Esophagus muscularis mucosa (tissue), 3 donors: ENCODE measurements at regions not wholly inside any gene's neighbourhood (a gene's known extent, or its start where the extent isn't known, plus 50 kb on each side); places are given as distances from the start of the nearest gene placed in this dataset.

Experiments
- POLR2A ChIP-seq: fragments of 450-650 bp; IDR thresholded peaks from one replicate; pipeline ENCODE4 v1.6.1; 2017; ENCODE audit warnings: antibody characterized with exemption, moderate library complexity, mild to moderate bottlenecking, low read depth
- POLR2AphosphoS5 ChIP-seq, 2 donors: sonication (generic); formaldehyde crosslinking; IDR thresholded peaks; one replicate each; pipeline ENCODE4 v1.6.1; 2017; ENCODE audit warnings: antibody characterized with exemption in 2 of 2
- TF ChIP-seq, protein P1 (sequence below), 3 experiments: fragments of 200-600 bp in 2 of 3; fragments of 450-650 bp in 1 of 3; sonication (generic) in 2 of 3; IDR thresholded peaks; one replicate each; pipeline ENCODE4 v1.5.1; 2017 to 2019; ENCODE audit warnings: antibody characterized with exemption in 3 of 3, mild to moderate bottlenecking in 2 of 3, moderate library complexity in 1 of 3

DNA sequence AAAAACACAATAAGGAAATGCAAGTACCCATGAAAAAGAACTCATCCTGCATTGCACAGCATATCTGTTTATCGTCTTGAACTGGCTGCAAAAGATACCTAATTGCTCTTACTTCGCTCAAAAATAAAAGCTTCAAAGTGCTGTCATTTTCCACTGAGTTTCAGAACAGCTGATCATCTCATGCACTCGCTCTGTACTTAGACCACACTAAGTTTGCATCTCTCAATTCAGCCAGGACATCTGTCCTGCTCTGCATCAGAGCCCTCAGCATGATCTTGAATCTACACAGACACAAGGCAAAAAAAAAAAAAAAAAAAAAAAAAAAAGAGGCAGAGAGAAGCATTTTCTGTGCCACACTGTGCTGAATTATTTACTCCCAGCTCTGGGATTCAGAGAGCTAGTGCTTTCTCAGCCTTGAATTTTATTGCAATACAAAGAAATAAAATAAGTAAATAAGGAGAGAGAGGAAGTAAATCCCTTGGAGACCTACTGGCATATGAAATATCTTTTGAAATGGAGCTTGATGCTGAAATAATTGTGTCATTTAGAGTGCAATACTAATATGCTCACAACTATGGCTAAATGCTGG is 81.3 kb downstream of the PPP1R2C start:
- TF ChIP-seq, protein P1, sequence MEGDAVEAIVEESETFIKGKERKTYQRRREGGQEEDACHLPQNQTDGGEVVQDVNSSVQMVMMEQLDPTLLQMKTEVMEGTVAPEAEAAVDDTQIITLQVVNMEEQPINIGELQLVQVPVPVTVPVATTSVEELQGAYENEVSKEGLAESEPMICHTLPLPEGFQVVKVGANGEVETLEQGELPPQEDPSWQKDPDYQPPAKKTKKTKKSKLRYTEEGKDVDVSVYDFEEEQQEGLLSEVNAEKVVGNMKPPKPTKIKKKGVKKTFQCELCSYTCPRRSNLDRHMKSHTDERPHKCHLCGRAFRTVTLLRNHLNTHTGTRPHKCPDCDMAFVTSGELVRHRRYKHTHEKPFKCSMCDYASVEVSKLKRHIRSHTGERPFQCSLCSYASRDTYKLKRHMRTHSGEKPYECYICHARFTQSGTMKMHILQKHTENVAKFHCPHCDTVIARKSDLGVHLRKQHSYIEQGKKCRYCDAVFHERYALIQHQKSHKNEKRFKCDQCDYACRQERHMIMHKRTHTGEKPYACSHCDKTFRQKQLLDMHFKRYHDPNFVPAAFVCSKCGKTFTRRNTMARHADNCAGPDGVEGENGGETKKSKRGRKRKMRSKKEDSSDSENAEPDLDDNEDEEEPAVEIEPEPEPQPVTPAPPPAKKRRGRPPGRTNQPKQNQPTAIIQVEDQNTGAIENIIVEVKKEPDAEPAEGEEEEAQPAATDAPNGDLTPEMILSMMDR (IDR thresholded peaks at IDR 0.05), result no peak
- TF ChIP-seq POLR2A (no peak), POLR2AphosphoS5 (IDR thresholded peaks at IDR 0.05) (no peak)
